GM12865 (cell line): ENCODE measurements at regions not wholly inside any gene's neighbourhood (a gene's known extent, or its start where the extent isn't known, plus 50 kb on each side); places are given as distances from the start of the nearest gene placed in this dataset.

Experiments
- DNase-seq: peaks from one replicate; pipeline ENCODE4 v3.0.0; 2010; ENCODE audit warnings: low read depth
- H3K4me3 ChIP-seq: 2 replicates; pipeline ENCODE4 v1.5.1; 2011; ENCODE audit warnings: mild to moderate bottlenecking, low read depth, low read length, control low read depth
- TF ChIP-seq, protein P1 (sequence below): IDR thresholded peaks from 2 replicates; pipeline ENCODE4 v1.5.1; 2011; ENCODE audit warnings: low read length, control low read depth, low read depth, inconsistent platforms; ENCODE audit not compliant: insufficient read depth; ENCODE audit errors: missing control alignments

DNA sequence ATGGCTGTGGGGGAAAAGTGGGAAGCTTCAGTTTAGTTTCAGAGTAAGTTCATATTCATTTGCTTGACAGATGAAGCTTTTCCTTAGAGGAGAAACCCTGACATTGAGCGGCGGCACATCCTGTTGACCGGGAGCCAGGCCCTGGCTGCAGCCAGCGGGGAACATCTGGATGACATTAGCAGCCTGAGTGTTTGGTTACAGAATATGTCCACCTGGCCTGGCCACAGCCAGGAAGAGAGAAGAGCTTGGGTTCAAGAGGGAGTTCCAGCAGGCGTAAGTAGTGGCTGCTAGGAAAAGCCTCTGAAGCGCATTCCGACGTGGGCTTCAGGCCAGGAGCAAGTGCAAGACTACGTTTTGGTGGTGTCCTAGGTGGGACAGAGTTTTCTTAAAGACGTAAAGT is 144.9 kb upstream of the MYCN start:
- H3K4me3 ChIP-seq, result no peak overlapping the region
- DNase-seq, result no peak
- TF ChIP-seq, protein P1, sequence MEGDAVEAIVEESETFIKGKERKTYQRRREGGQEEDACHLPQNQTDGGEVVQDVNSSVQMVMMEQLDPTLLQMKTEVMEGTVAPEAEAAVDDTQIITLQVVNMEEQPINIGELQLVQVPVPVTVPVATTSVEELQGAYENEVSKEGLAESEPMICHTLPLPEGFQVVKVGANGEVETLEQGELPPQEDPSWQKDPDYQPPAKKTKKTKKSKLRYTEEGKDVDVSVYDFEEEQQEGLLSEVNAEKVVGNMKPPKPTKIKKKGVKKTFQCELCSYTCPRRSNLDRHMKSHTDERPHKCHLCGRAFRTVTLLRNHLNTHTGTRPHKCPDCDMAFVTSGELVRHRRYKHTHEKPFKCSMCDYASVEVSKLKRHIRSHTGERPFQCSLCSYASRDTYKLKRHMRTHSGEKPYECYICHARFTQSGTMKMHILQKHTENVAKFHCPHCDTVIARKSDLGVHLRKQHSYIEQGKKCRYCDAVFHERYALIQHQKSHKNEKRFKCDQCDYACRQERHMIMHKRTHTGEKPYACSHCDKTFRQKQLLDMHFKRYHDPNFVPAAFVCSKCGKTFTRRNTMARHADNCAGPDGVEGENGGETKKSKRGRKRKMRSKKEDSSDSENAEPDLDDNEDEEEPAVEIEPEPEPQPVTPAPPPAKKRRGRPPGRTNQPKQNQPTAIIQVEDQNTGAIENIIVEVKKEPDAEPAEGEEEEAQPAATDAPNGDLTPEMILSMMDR, result no peak

DNA sequence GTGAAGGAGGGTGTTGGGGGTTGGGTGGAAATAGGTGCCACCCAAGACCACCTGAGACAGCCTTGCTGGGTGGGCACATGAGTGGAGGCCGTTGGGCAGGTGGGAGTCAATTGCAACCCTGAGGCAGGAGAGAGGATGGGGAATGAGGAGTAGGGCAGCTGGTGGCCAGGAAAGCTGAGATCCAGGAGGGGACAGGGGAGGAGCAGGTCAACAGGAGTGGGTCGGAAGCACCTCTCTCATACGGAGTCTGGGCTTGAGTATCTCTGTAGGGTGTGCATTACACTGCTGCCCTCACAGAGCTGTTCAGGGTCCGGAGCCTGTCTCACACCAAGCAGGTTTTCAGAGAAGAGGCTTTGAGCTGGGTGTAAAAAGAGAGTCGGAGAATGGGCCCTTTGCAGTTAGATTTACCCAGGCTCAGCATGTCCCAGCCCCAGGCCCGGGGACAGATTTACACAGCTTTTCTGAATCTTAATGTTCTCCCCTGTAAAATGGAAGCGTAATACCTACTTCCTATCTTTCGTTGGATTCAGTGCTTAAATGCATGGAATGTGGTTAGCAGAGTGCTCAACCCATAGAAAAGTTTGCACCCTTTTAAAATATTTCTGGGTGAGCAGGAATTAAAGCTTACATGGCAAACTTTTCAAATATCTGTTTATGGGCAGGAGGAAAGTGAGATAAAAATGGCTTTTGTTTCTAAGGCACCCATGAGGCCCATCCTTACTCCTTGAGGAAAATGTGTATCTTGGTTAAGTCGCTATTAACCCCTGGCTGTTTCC is 144.0 kb upstream of the MYCN start:
- TF ChIP-seq, protein P1, result no peak
- no peak for DNase-seq
- H3K4me3 ChIP-seq, result no peak overlapping the region

DNA sequence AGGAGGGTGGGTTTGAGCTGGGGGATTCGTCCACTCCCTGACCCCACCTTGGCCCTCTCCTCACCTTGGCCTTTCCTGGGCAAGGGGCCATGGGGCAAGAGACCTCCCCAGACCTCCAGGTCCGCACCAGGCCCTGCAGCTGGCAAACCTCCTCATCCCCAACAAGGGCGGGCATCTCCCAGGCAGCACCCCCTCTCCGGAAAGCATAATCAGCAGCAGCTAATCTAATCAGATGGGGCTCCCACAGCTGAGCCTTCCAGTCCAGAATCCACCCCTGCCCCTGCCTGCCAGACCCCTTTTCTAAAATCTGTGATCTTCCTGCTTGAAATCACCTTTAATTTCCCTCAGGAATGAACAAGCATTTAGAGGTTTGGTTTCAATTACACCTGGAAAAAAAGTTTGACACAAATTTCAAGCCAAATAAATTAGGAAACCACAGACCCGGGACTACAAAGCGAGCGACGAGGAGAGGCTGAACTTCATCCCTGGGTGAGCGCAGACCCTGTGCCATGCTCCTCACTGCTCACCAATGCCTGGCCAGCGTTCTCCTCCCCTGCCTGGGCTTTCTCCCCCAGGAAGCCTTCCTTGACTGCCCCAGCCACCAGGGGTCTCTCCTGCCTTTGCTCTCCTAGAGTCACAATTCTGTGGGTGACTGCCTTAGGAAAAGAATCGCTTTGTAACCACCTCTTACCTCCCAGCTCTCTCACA is 143.0 kb upstream of the MYCN start:
- TF ChIP-seq, protein P1, result peak; percentile 11
- no peak for DNase-seq
- H3K4me3 ChIP-seq, result no peak overlapping the region

DNA sequence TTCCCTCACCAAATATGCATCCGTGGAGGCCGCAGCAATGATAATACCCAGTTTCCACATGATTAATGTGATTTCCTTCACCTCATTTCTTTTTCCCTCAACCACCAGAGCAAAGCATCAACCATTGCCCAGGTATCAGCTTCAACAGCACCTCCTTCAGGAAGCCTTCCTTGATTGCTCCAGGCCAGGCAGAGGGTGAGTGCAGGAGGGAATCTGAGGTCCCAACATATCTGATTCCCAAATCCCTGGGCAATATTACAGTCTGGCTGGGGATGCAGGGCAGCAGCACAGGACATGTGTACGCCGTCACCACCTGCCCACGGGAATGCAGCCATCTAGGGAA is 142.4 kb upstream of the MYCN start:
- TF ChIP-seq, protein P1, result no peak
- no peak overlapping the region for H3K4me3 ChIP-seq
- no peak for DNase-seq

DNA sequence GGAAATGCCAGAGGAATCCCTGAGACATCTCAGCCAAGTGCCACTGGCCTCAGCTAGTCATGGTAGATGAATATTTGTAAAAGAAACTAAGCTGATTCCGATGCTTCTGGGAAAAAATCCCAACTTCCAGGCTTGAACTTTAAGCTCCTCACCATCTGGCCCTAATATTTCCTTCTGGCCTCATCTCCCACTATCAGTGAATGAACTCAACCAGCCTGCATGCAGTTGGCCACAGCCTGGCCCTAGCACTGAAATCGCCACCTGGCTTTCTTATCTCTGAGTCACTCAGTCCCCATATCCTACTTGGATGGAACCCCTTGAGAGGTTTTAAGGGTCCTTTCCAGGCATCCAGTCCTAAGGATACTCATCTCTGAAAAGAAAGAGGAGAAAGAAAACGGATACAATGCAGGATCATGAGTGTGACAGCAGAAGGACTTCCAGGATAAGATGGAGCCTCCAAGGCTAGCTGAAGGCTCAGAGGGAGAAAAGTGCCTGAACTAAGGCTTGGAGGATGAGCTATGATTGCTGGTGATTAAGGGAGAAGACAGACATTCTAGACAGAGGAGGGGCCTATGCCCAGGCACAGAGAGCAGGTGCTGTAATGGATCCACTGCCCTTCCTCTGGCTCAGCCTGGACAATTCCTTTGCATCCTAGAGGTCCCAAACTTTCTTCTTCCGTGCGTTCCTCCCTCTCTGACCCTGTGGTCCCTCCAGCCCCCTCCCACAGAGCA is 141.5 kb upstream of the MYCN start:
- no peak for DNase-seq
- H3K4me3 ChIP-seq, result no peak overlapping the region
- TF ChIP-seq, protein P1, result no peak

DNA sequence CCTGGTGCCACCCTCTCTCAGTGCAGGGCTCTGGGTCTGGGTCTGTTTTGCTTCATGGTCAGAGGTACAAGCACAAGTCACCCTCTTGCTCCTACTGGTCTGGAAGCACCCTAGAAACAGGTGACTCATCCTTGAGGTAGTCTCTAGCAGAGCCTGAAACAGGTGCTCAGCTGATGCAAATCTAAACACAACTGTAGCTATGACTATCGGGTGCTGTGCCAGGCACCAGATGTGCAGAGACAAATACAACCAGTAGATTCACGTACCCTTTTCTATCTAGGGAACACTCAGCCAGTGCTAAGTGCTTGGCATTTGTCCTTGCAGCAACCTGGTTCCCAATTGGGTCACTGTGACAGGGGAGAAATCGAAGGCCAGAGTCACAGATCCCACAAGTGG is 140.9 kb upstream of the MYCN start:
- DNase-seq, result peak; percentile 26
- TF ChIP-seq, protein P1, result no peak
- no peak overlapping the region for H3K4me3 ChIP-seq
